HG02981 (cell line): ENCODE measurements at regions not wholly inside any gene's neighbourhood (a gene's known extent, or its start where the extent isn't known, plus 50 kb on each side); places are given as distances from the start of the nearest gene placed in this dataset.

Experiments used
- ATAC-seq: cut with Tn5 transposase; IDR thresholded peaks from one replicate; pipeline ENCODE4 v1.9.1; 2021; ENCODE audit warnings: mild to moderate bottlenecking, moderate library complexity; ENCODE audit not compliant: unreplicated experiment

DNA sequence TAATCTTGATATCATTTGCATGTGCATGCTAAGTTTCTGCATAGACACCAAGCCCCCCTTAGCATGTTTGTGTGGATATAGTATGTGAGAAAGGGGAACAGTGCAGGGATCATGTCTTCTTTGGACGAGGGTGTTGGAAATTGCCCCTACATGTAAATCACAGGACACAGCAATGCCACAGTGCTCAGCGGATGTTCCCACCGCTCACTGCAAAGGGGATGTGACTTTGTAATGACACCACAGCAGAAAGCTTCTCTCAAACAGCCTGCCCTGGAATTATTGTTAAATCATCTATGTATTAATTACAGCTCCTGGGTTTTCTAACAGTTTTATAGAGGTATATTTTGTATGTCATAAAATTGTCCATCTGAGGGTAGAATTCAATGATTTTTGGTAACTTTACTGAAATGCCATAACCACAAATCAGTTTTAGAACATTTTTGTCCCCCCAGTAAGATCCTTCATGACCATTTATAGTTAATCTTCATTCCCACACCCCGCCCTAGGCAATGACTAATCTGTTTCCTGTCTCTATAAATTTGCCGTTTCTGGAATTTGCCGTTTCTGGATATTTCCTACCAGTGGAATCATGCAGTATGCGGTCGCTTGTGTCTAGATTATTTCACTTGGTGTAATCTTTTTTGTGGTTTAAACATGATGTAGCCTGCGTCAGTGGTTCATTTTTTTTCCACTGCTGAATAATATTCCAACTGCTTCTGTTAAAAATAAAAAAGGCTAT is 648.5 kb upstream of the WWC1 start:
- no peak for ATAC-seq

DNA sequence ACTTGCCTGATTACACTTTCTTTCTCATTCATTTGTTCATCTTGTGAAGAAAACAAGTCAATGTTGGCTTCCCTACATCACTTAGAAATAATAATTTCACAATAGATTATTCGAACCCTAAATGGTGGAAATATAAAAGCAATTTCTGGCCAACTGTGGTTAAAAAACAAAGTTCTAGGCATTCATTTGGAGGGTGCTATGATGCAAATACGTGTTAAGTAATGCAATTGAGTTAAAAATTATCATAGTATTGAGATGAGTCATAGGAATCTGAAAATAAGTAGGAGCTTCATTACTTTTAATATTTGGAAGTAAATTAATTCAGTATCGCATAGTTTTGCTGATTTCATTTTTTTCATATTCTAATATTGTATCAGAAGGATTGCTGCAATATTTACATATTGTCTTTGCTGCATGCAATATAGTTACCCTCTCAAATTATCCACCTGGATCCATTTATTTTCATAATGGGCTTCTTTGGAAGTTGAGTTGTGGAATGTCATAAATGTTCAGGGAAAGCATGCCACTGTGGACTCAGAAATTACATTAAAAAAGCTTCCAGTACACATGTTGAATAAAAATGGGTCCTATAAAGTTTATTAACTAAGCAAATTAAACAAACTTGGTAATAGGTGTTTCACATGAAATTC is 647.7 kb upstream of the WWC1 start:
- ATAC-seq, result no peak

DNA sequence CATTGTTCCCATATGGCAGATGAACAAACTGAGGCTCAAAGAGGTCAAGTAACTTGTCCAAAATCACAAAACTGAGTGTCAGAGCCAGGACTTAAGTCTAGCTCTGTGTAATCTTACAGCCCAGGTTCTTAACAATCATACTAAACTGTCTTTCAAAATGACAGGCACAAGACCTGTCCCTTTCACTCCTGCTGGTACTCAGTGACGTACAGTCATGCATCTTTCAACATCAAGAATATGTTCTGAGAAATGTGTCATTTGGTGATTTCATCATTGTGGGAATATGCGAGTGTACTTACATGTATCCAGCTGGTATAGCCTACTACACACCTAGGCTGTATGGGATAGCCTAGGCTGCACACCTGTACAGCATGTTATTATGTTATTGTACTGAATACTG is 646.8 kb upstream of the WWC1 start:
- no peak for ATAC-seq

DNA sequence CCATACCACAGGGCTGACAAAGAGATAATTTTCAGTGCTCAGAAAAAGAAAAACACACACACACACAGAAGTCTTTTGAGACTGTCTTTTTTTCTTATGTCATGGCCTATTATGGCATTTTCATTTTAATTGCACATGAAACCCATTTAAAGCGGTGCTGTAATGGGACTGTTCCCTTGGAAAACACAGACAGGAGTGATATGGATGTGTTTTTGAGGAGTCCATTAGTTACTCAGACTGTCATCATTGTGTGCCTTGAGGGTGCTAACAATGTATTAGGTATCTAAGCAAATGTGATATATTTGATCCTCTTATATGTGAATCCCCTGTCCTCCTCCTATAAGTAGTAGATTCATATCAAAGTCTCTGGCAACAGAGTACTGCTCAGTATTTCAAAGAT is 642.0 kb upstream of the WWC1 start:
- no peak for ATAC-seq

DNA sequence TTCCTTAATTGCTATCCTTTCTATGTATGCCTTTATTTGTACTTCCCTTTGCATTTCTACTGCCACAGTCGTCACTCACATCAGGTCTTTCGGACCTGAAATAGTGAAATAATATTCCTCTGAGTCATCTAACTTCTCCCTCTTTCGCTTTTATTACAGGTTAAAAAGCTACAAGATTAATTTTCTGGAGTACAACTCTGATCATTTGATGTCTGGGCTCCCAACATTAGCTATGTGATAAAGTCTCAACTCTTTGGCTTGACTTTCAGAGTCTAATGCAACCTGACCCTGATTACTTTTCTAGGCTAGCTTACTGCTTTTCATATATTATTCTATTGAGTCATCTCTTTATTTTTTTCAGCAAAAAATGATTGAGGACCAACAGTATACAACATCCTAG is 638.8 kb upstream of the WWC1 start:
- ATAC-seq, result no peak

DNA sequence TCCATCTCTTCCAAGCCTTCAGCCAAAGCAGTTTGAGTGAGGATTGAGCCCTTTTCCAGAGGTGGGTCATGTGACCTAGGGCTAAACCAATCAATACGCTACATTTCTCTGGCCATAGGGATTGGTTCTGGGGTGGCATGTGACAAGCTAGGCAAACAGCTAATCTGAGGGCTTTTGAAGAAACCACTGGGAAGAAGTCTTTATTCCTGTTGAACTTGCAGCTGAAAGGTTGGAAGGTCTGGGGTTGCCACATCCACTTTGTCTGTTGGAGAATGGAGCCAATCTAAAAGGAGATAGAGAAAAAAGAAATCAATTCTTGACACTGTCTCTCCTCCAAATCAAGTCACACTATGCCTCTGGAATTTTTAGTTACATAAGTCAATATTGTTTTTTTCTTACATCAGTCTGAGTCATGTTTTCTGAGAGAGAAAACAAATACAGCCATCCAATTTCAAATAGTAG is 637.8 kb upstream of the WWC1 start:
- ATAC-seq, result no peak

DNA sequence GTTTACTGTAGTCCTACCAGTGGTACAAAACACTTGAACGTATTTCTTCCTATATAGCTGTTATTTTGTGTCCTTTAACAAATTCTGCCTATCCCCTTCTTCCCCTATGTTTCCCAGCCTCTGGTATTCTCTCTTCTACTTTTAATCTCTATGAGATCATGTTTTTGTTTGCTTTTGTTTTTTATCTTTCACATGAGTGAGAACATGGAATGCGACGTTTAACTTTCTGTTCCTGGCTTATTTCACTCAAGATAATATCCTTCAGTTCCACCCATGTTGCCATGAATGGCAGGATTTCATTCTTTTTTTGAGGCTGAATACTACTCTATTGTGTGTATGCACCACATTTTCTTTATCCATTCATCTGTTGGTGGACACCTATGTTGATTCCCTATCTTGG is 634.4 kb upstream of the WWC1 start:
- no peak for ATAC-seq

DNA sequence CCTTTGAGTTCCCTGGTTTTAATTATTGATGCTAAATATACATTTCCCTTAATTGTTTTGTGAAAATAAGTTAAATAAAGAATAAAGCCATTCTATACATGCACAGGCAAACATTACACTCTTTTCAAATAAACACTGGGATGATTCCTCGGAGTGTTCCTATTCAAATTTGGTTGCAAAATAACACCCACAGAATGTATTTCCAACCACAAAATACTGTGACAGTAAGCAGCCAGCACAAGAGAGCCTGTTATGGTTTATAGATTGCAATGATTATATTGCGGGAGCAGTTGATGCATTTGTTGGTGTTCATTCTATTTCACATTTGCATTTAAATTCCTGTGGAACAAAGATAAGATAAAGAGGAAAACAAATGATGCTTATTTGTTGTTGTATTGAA is 632.6 kb upstream of the WWC1 start:
- ATAC-seq, result no peak

DNA sequence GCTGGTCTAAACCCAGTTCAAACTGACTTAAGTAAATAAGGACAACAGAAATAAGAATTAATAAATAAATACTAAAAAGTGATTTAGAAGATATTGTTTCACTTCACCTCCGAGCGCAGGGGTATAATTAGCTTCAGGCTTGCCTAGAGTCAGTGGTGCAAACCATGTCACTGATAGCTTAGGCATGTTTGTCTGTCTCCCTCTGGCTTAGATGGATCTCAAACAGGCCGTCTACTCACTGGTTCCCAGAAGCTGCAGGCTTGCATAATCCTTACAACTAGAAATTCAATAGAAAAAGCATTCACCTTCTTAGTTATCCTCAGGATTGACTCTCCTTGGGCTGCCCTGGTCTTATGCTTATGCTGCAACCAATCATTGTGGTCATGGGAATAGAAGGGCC is 629.8 kb upstream of the WWC1 start:
- no peak for ATAC-seq

DNA sequence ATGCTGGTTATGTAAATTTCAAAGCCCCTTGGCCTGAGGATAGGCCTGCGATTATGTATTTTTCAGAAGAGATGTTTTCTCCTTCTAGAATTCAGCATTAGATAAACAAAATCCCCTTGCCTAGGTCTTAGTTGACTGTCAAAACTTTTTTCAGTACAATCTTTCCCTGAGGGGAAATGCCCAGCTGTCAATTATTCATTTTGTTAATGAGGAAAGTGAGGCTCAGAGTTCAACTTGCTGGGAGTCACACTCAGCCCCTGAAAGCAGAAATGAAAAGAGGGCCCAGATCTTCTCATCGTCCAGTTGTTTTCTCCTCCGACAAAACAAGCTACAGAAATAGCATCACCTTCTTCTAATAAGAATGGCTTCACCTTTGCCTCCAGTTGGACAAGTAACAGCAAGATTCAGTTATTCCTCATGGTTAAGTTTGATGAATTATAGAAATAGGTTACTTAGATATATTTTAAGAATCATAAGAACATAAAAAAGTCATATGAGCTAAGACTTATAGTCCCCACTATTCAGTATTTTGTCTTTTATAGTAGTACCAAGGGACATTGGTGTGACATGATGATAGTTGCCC is 627.1 kb upstream of the WWC1 start:
- no peak for ATAC-seq

DNA sequence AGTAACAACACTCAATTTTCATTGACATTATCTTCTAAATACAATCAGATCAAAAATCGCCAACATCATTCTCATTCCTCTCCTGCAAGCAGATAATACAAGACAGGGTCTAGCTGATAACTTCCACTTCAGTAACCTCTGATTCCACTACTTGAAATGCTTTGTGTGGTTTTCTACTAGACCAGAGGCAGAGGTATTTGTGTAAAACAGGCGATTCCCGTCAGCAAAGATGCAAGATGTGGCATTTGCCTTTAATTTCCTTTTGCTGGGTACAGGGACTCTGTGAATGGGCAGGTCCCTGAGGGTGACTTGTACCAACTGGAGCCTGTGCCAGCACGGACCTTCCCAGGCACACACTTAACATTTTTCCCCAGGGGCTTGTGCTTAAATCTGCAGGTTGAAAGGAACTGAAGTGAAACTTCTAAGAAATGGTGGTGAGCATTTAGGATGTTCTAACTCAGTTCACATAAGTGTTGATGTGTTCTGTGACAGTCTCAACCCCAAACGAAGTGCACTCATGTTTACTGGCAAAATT is 625.5 kb upstream of the WWC1 start:
- no peak for ATAC-seq

DNA sequence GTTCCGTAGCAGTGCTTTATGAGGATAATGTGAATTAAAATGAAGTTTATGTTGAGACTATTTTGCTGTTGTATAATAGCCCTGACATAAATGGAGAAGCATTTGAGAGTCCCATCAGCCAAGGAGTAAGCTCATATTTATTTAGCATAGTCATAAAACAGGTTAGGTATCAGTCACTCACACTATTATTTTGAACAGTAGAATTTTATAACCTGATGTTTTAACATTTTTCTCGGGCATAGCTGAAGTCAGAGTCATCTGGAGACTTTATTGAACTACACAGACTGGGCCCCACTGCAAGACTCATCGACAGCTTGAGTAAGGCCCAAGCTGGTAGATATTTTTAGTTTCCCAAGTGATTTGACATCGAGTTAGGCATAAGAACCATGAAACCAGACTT is 620.3 kb upstream of the WWC1 start:
- ATAC-seq, result no peak

DNA sequence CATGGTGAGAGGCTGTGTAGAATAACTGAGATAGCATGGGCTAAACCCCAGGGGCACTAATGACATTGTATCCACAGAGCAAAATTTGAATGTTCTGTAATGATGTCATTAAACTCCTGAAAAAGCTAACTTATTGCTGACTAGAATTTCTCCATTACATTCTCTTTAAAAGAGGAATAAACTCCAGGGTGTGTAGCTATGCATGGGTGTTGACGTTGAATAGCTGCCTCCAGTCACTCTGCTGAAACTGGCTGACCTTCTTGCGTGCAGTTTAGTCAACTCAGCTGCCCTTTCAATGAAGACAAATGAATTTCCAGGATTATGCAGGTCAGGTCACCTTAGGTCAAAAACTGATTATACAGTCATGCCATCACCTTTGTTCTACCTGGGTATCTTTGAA is 617.5 kb upstream of the WWC1 start:
- no peak for ATAC-seq

DNA sequence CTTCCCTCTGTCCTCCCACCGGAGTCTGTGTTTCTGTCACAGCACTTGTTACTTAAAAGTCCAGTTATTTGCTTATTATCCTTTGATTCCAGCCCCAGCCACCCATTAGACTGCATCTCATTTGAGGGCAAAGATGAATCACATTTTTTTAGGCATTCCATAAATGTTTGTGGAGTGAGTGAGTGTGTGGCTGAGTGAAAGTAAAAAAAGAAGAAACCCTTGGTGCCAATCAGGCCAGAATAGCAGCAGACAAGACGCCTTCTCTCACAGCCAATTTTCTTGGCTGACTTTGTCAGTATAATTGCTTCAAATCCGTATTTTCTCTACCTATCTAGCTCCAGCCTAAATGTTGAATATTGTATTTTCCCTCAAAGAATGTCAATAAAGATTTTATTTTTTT is 613.0 kb upstream of the WWC1 start:
- no peak for ATAC-seq

DNA sequence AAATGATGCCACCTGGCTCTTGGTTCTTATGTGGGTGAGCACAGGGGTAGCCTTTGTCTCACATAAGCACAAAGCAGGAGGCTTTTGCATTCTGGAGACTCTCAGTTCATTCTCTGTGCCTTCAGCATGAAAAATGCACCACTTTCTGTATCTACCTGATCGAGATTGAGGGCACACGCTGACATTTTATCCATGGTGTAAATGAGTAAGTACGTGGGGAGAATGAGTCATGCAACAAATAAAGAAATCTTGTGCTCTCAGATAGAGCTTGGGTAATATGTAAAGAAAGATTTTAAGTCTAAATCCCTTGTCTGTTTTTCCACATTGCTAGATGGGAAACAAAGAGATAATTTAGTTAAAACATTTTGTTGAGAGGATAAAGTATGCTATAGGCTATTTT is 607.2 kb upstream of the WWC1 start:
- ATAC-seq, result no peak

DNA sequence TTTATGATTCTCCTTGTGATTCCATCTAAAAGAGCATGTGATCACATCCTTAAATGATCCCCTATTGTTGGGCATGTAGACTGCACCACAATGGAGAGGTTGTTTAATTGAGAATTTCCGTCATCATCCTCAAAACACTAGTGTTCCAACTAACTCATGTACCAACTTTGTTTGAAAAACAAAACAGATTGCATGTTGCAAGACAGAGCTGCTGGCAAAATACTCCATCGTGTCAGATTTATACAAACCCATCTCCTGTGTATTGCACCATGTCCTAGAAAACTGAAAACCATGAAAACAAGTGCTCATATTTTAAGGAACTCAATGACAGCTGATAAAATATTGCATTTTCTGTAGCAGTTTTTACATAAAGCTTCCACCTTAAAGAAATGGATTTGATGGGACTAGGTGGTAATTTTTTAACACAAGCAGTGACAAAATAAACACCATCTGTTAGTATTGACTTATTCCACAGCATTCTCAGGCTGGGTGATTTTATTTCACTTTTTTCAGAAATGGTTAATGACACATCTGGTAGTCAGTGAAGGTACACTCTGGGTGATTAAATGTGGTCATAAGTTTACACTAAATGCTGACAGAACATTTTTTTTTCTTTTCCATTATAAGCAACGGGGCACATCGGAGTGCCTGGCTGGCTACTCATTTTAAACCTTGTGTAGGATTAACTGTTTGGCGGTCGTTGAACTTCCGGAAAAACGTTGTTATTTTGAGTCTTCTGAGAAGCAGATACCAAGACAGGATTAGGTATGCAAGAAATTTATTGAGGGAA is 602.9 kb upstream of the WWC1 start:
- ATAC-seq, result no peak

DNA sequence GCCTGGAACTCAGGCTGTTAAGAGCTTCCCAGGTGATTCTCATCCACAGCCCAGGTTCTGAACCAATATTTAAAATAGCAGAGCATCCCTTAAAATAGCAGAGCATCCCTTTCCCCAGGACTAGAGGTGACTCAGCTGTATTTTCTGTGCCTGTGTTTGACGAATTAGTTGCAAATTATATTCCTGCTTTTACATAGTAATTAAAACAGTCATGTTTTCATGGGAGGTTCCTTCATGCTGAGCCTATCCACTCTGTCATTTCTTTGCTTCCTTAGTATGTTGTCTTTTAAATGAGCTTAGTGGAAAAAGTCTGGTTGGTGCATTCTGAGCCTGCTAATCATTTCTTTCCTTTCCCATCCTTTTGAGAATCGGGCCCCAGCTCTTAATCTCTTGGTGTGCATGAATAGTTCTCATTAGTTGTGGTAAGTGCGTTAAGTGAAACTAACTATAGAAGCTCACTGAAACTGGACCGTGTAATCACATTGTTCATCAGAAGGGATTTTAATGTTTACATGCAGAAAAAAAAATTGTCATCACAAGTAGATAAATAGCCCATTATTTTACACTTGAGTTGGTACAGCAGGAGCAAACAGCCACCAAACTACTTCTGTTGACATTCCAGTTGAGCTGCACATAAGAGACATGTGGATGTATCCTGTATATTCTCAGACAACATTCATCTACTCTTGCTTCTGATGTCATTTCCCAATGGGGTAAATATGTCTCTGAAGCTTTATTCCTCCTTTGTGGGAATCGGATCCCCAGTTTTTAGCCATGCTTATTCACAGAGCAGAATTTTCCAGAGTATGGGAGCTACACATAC is 596.9 kb upstream of the WWC1 start:
- no peak for ATAC-seq

DNA sequence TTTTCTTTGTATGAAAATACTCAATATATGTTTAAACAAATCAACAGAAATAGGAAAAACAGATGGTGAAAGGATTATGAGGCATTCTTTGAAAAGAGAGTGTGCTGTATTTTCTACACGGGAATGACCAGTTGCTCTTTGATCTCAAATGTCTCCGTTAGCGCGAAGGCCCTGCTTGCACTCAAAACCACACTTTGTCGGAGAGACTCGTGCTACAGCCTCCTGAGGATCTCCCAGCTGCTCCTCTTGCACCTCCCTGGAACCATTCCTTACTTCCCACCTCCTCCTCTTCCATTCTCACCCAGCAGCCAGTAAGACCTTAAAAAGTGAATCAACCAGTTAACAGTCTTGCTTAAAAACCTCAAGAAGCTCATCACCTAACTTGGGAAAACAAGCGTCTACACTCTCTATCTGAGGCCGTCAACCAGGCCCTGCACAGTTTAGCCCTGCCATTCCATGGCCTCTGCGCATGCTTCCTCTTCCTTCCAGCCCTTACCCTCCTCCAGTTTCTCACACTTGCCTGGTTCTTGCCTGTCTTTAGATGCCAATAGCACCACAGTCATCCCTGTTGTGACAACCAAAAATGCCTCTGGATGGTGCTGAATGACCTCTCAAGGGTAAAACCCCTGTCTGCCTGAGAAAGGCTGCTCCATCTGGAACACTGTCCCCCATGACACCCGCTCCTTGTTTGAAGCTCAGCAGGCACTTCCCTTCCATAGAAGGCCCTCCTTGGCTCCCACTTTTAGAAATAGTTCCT is 594.7 kb upstream of the WWC1 start:
- ATAC-seq, result no peak

DNA sequence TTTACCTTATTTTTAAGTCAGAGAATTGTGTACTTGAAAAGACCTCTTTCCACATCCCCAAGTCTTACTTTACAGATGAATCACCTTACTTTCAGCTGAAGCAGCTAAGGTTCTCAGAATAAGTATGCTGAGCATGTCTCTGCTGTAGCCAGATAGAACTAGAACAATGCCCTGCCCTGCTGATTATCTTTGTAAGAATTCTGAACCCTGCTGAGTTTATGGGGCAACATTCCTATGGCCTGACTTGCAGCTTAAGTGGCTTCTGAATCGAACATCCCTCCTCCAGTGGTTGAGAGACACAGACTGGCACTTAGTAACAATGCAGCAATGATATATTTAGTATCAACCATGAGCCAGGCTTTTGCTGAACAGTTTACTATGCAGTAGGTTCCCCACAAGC is 592.0 kb upstream of the WWC1 start:
- ATAC-seq, result no peak

DNA sequence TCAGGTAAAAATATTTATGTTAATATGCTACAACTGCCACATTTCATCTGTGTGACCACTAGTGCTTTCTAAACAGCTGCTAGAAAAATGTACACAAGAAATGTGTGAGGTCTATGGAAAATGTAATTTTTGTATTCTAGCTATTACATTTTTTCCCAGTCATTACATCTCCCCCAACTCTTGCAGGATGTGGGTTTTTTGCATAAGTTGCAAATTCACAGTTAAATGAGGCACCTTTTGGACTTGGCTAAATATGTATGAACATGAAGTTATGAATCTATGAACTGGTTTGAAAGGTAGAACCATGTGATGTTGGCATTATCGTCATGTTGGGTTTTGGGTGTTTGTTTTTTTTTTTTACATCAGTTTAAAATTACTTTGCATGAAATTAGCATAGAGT is 590.4 kb upstream of the WWC1 start:
- ATAC-seq, result no peak
